HG02938 (cell line): ENCODE measurements at regions not wholly inside any gene's neighbourhood (a gene's known extent, or its start where the extent isn't known, plus 50 kb on each side); places are given as distances from the start of the nearest gene placed in this dataset.

Source experiments
- ATAC-seq: cut with Tn5 transposase; IDR thresholded peaks from one replicate; pipeline ENCODE4 v1.9.1; 2021; ENCODE audit warnings: mild to moderate bottlenecking, moderate library complexity; ENCODE audit not compliant: unreplicated experiment

- ATAC-seq = no peak
Measured at GRCh38 chr6:163904186-163904585, 489.7 kb downstream of the QKI start.

- no peak for ATAC-seq
Measured at GRCh38 chr6:163903541-163903940, 489.0 kb downstream of the QKI start.

GRCh38 chr6:163902993-163903392 lies 488.5 kb downstream of the QKI start:
- no peak for ATAC-seq

GRCh38 chr6:163901681-163902080 lies 487.2 kb downstream of the QKI start:
- ATAC-seq = no peak

- ATAC-seq = no peak
Measured at GRCh38 chr6:163900570-163900969, 486.1 kb downstream of the QKI start.

- no peak for ATAC-seq
Measured at GRCh38 chr6:163897669-163898068, 483.2 kb downstream of the QKI start.

- no peak for ATAC-seq
Measured at GRCh38 chr6:163897030-163897429, 482.5 kb downstream of the QKI start.

GRCh38 chr6:163895162-163895561 lies 480.6 kb downstream of the QKI start:
- no peak for ATAC-seq

- ATAC-seq = no peak
Measured at GRCh38 chr6:163893609-163894189, 479.2 kb downstream of the QKI start.

GRCh38 chr6:163892824-163893561 lies 478.5 kb downstream of the QKI start:
- ATAC-seq = no peak

GRCh38 chr6:163889904-163890514 lies 475.5 kb downstream of the QKI start:
- no peak for ATAC-seq

GRCh38 chr6:163888030-163888819 lies 473.7 kb downstream of the QKI start:
- no peak for ATAC-seq

GRCh38 chr6:163886428-163886827 lies 471.9 kb downstream of the QKI start:
- ATAC-seq = no peak

- no peak for ATAC-seq
Measured at GRCh38 chr6:163883984-163884383, 469.5 kb downstream of the QKI start.

GRCh38 chr6:163878698-163879097 lies 464.2 kb downstream of the QKI start:
- no peak for ATAC-seq

- no peak for ATAC-seq
Measured at GRCh38 chr6:163877877-163878639, 463.5 kb downstream of the QKI start.

GRCh38 chr6:163876391-163876790 lies 461.9 kb downstream of the QKI start:
- ATAC-seq = no peak

GRCh38 chr6:163874784-163875183 lies 460.3 kb downstream of the QKI start:
- ATAC-seq = no peak

- no peak for ATAC-seq
Measured at GRCh38 chr6:163872335-163872734, 457.8 kb downstream of the QKI start.

- ATAC-seq = no peak
Measured at GRCh38 chr6:163871616-163872015, 457.1 kb downstream of the QKI start.
